ENCODE measurements at regions not wholly inside any gene's neighbourhood (a gene's known extent, or its start where the extent isn't known, plus 50 kb on each side); places are given as distances from the start of the nearest gene placed in this dataset.
"Not testable (repeated sequence)": the region's sequence is repeated elsewhere in the genome, so short reads cannot be mapped to it uniquely, and the experiment has no call there.

DNA sequence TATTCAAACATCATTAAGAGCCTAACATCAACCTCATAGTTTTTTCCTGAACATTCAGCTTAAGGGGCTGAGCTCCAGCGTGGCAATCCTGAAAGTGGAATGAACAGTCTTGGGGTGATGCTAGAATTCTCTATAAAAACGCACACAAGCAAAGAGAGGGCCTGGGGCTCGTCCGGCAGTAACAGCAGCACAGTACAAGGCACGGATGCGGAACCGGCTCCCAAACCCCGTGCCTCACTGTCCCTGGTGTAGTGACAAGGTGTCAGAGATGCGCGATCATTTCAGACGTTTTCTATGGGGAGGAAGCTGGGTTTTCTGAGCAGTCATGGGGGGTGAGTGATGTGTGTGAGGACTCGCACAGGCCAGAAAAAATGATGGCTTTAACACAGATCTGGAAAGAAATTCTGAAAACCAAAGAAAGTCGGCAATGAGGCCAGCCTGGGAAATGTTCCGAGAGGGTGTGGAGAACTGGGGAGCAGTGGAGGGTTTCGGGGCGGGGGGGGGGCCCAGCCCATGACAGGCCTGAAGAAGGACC lies 170.6 kb downstream of the NPIPB11 start:
- TF ChIP-seq, protein P1, sequence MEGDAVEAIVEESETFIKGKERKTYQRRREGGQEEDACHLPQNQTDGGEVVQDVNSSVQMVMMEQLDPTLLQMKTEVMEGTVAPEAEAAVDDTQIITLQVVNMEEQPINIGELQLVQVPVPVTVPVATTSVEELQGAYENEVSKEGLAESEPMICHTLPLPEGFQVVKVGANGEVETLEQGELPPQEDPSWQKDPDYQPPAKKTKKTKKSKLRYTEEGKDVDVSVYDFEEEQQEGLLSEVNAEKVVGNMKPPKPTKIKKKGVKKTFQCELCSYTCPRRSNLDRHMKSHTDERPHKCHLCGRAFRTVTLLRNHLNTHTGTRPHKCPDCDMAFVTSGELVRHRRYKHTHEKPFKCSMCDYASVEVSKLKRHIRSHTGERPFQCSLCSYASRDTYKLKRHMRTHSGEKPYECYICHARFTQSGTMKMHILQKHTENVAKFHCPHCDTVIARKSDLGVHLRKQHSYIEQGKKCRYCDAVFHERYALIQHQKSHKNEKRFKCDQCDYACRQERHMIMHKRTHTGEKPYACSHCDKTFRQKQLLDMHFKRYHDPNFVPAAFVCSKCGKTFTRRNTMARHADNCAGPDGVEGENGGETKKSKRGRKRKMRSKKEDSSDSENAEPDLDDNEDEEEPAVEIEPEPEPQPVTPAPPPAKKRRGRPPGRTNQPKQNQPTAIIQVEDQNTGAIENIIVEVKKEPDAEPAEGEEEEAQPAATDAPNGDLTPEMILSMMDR (IDR thresholded peaks at IDR 0.05): not testable (repeated sequence)
- not testable (repeated sequence) for TF ChIP-seq POLR2AphosphoS5, POLR2A, EP300 (IDR thresholded peaks at IDR 0.05)

Measured in suprapubic skin (tissue), 4 donors.